ENCODE measurements at regions not wholly inside any gene's neighbourhood (a gene's known extent, or its start where the extent isn't known, plus 50 kb on each side); places are given as distances from the start of the nearest gene placed in this dataset.
"Not testable (repeated sequence)": the region's sequence is repeated elsewhere in the genome, so short reads cannot be mapped to it uniquely, and the experiment has no call there.

- no peaks in the 10 kb centered on the region for H3K27me3 Mint-ChIP-seq
- DNase-seq: no peak
- no peaks in the 10 kb centered on the region for H3K9me3 Mint-ChIP-seq
- ATAC-seq (replicated peaks): no peak
- no peak overlapping the region for H3K4me3 Mint-ChIP-seq
- no peaks in the 10 kb centered on the region for H3K36me3 Mint-ChIP-seq (ENCODE audit: insufficient read depth)
- H3K4me1 Mint-ChIP-seq (ENCODE audit: low read depth in 2 of 2): no peaks in the 10 kb centered on the region
- no peak overlapping the region for H3K27ac Mint-ChIP-seq
These were observed 235.9 kb upstream of the DDI1 start for GRCh38 chr11:103800406-103801114.

GRCh38 chr11:103803062-103803461, 233.4 kb upstream of the DDI1 start:
- DNase-seq: no peak
- Mint-ChIP-seq H3K9me3 (no peaks in the 10 kb centered on the region), H3K4me3 (no peak overlapping the region), H3K4me1 (ENCODE audit: low read depth in 2 of 2) (no peaks in the 10 kb centered on the region), H3K36me3 (ENCODE audit: insufficient read depth) (no peaks in the 10 kb centered on the region), H3K27ac (no peak overlapping the region), H3K27me3 (no peaks in the 10 kb centered on the region)
- ATAC-seq (replicated peaks): no peak

- H3K4me1 Mint-ChIP-seq (ENCODE audit: low read depth in 2 of 2): no peaks in the 10 kb centered on the region
- H3K27ac Mint-ChIP-seq: no peak overlapping the region
- ATAC-seq (replicated peaks): no peak
- H3K36me3 Mint-ChIP-seq (ENCODE audit: insufficient read depth): no peaks in the 10 kb centered on the region
- no peak for DNase-seq
- no peak overlapping the region for H3K4me3 Mint-ChIP-seq
- peaks cover 0 to 8% of the 10 kb centered on the region in 2 donors for H3K9me3 Mint-ChIP-seq
- H3K27me3 Mint-ChIP-seq: no peaks in the 10 kb centered on the region
These were observed 230.8 kb upstream of the DDI1 start for GRCh38 chr11:103805688-103806009.

- H3K4me1 Mint-ChIP-seq (ENCODE audit: low read depth in 2 of 2): no peaks in the 10 kb centered on the region
- H3K27me3 Mint-ChIP-seq: no peaks in the 10 kb centered on the region
- peaks cover 0 to 11% of the 10 kb centered on the region in 2 donors for H3K9me3 Mint-ChIP-seq
- no peaks in the 10 kb centered on the region for H3K36me3 Mint-ChIP-seq (ENCODE audit: insufficient read depth)
- ATAC-seq (replicated peaks): no peak
- no peak overlapping the region for H3K4me3 Mint-ChIP-seq
- no peak for DNase-seq
- no peak overlapping the region for H3K27ac Mint-ChIP-seq
These were observed 230.1 kb upstream of the DDI1 start for GRCh38 chr11:103806130-103806895.

GRCh38 chr11:103807806-103808205, 228.6 kb upstream of the DDI1 start:
- Mint-ChIP-seq H3K36me3 (ENCODE audit: insufficient read depth) (no peaks in the 10 kb centered on the region), H3K4me3 (no peak overlapping the region), H3K9me3 (peaks cover 0 to 11% of the 10 kb centered on the region in 2 donors), H3K27ac (no peak overlapping the region), H3K27me3 (no peaks in the 10 kb centered on the region), H3K4me1 (ENCODE audit: low read depth in 2 of 2) (no peaks in the 10 kb centered on the region)
- ATAC-seq (replicated peaks) (no peak), DNase-seq (no peak)

GRCh38 chr11:103808252-103808651, 228.2 kb upstream of the DDI1 start:
- DNase-seq (no peak), ATAC-seq (replicated peaks) (no peak)
- no peaks in the 10 kb centered on the region for H3K27me3 Mint-ChIP-seq
- H3K4me3 Mint-ChIP-seq: no peak overlapping the region
- no peaks in the 10 kb centered on the region for H3K36me3 Mint-ChIP-seq (ENCODE audit: insufficient read depth)
- no peaks in the 10 kb centered on the region for H3K4me1 Mint-ChIP-seq (ENCODE audit: low read depth in 2 of 2)
- H3K9me3 Mint-ChIP-seq: peaks cover 0 to 11% of the 10 kb centered on the region in 2 donors
- no peak overlapping the region for H3K27ac Mint-ChIP-seq

- DNase-seq (no peak), ATAC-seq (replicated peaks) (no peak)
- H3K4me3 Mint-ChIP-seq: no peak overlapping the region
- H3K9me3 Mint-ChIP-seq: peaks cover 0 to 11% of the 10 kb centered on the region in 2 donors
- no peaks in the 10 kb centered on the region for H3K27me3 Mint-ChIP-seq
- no peaks in the 10 kb centered on the region for H3K36me3 Mint-ChIP-seq (ENCODE audit: insufficient read depth)
- no peak overlapping the region for H3K27ac Mint-ChIP-seq
- no peaks in the 10 kb centered on the region for H3K4me1 Mint-ChIP-seq (ENCODE audit: low read depth in 2 of 2)
These were observed 224.5 kb upstream of the DDI1 start for GRCh38 chr11:103811870-103812455.

- H3K36me3 Mint-ChIP-seq (ENCODE audit: insufficient read depth): no peaks in the 10 kb centered on the region
- H3K4me1 Mint-ChIP-seq (ENCODE audit: low read depth in 2 of 2): no peaks in the 10 kb centered on the region
- ATAC-seq (replicated peaks) (no peak), DNase-seq (no peak)
- H3K9me3 Mint-ChIP-seq: peaks cover 0 to 11% of the 10 kb centered on the region in 2 donors
- H3K4me3 Mint-ChIP-seq: no peak overlapping the region
- no peak overlapping the region for H3K27ac Mint-ChIP-seq
- H3K27me3 Mint-ChIP-seq: no peaks in the 10 kb centered on the region
These were observed 223.8 kb upstream of the DDI1 start for GRCh38 chr11:103812680-103813079.

GRCh38 chr11:103820345-103820744, 216.1 kb upstream of the DDI1 start:
- not testable (repeated sequence) for ATAC-seq (replicated peaks); DNase-seq; H3K9me3 Mint-ChIP-seq; H3K27ac Mint-ChIP-seq; H3K36me3 Mint-ChIP-seq (ENCODE audit: insufficient read depth); H3K4me3 Mint-ChIP-seq; H3K27me3 Mint-ChIP-seq; H3K4me1 Mint-ChIP-seq (ENCODE audit: low read depth in 2 of 2)

- H3K27me3 Mint-ChIP-seq: peaks cover 0 to 9% of the 10 kb centered on the region in 2 donors
- ATAC-seq (replicated peaks) (no peak), DNase-seq (no peak)
- H3K36me3 Mint-ChIP-seq (ENCODE audit: insufficient read depth): no peaks in the 10 kb centered on the region
- H3K9me3 Mint-ChIP-seq: peaks cover 1 to 7% of the 10 kb centered on the region in 2 donors
- no peak overlapping the region for H3K4me3 Mint-ChIP-seq
- no peak overlapping the region for H3K27ac Mint-ChIP-seq
- H3K4me1 Mint-ChIP-seq (ENCODE audit: low read depth in 2 of 2): no peaks in the 10 kb centered on the region
These were observed 212.3 kb upstream of the DDI1 start for GRCh38 chr11:103824116-103824515.

- Mint-ChIP-seq H3K9me3 (peaks cover 6 to 7% of the 10 kb centered on the region in 2 donors), H3K27me3 (peaks cover 0 to 5% of the 10 kb centered on the region in 2 donors), H3K4me3 (no peak overlapping the region), H3K27ac (no peak overlapping the region), H3K36me3 (ENCODE audit: insufficient read depth) (no peaks in the 10 kb centered on the region), H3K4me1 (ENCODE audit: low read depth in 2 of 2) (no peaks in the 10 kb centered on the region)
- ATAC-seq (replicated peaks) (no peak), DNase-seq (no peak)
These were observed 211.0 kb upstream of the DDI1 start for GRCh38 chr11:103825469-103825868.

- no peaks in the 10 kb centered on the region for H3K36me3 Mint-ChIP-seq (ENCODE audit: insufficient read depth)
- ATAC-seq (replicated peaks): no peak
- DNase-seq: no peak
- H3K9me3 Mint-ChIP-seq: peaks cover 9 to 19% of the 10 kb centered on the region in 2 donors
- no peak overlapping the region for H3K27ac Mint-ChIP-seq
- H3K4me1 Mint-ChIP-seq (ENCODE audit: low read depth in 2 of 2): no peaks in the 10 kb centered on the region
- H3K4me3 Mint-ChIP-seq: no peak overlapping the region
- H3K27me3 Mint-ChIP-seq: peaks cover 5 to 6% of the 10 kb centered on the region in 2 donors
These were observed 209.6 kb upstream of the DDI1 start for GRCh38 chr11:103826856-103827255.

GRCh38 chr11:103829596-103829995, 206.8 kb upstream of the DDI1 start:
- H3K27me3 Mint-ChIP-seq: peaks cover 9 to 16% of the 10 kb centered on the region in 2 donors
- no peak overlapping the region for H3K27ac Mint-ChIP-seq
- peaks cover 12 to 24% of the 10 kb centered on the region in 2 donors for H3K9me3 Mint-ChIP-seq
- H3K36me3 Mint-ChIP-seq (ENCODE audit: insufficient read depth): no peaks in the 10 kb centered on the region
- H3K4me1 Mint-ChIP-seq (ENCODE audit: low read depth in 2 of 2): no peaks in the 10 kb centered on the region
- no peak overlapping the region for H3K4me3 Mint-ChIP-seq
- ATAC-seq (replicated peaks): no peak
- DNase-seq: no peak

- Mint-ChIP-seq H3K27me3 (peaks cover 9 to 16% of the 10 kb centered on the region in 2 donors), H3K9me3 (peaks cover 12 to 24% of the 10 kb centered on the region in 2 donors), H3K4me1 (ENCODE audit: low read depth in 2 of 2) (no peaks in the 10 kb centered on the region), H3K36me3 (ENCODE audit: insufficient read depth) (no peaks in the 10 kb centered on the region), H3K4me3 (no peak overlapping the region), H3K27ac (no peak overlapping the region)
- no peak for DNase-seq
- ATAC-seq (replicated peaks): no peak
These were observed 206.2 kb upstream of the DDI1 start for GRCh38 chr11:103830205-103830604.

Data from effector memory CD8-positive, alpha-beta T cell (primary cell).